Body of pancreas (tissue), 4 donors: ENCODE measurements at regions not wholly inside any gene's neighbourhood (a gene's known extent, or its start where the extent isn't known, plus 50 kb on each side); places are given as distances from the start of the nearest gene placed in this dataset.

Experiments
- CTCF ChIP-seq, 7 experiments: fragments of 450-650 bp in 4 of 7; fragments of 200-600 bp in 3 of 7; sonication (generic) in 3 of 7; IDR thresholded peaks; one replicate each; pipeline ENCODE4 v1.5.1; 2016 to 2019; ENCODE audit warnings: antibody characterized with exemption in 7 of 7
- POLR2A ChIP-seq, 3 donors: fragments of 450-650 bp; IDR thresholded peaks; one replicate each; pipeline ENCODE4 v1.6.1; 2016; ENCODE audit warnings: antibody characterized with exemption in 3 of 3, mild to moderate bottlenecking in 2 of 3

- no peak for TF ChIP-seq CTCF (IDR thresholded peaks at IDR 0.05)
- TF ChIP-seq POLR2A (IDR thresholded peaks at IDR 0.05): no peak
Observed at GRCh38 chr12:58588770-58589169, 331.5 kb downstream of the LRIG3 start.
